ENCODE measurements at regions not wholly inside any gene's neighbourhood (a gene's known extent, or its start where the extent isn't known, plus 50 kb on each side); places are given as distances from the start of the nearest gene placed in this dataset.

GRCh38 chr6:93940381-93940780, 521.0 kb upstream of the EPHA7 start:
- H3K27ac ChIP-seq, result no peak overlapping the region
- H3K36me3 ChIP-seq, result no peaks in the 10 kb centered on the region
- H3K4me3 ChIP-seq, result no peak overlapping the region
- no peak for DNase-seq (ENCODE audit: low spot score in 2 of 2)
- H3K4me1 ChIP-seq, result no peaks in the 10 kb centered on the region
- WGBS, 2 donors, result 55 to 63% methylated on average over 2 of the region's 2 CpGs
- no peaks in the 10 kb centered on the region for H3K9me3 ChIP-seq
- TF ChIP-seq POLR2A (IDR thresholded peaks at IDR 0.05), result no peak
- no peak for TF ChIP-seq CTCF (IDR thresholded peaks at IDR 0.05)
- TF ChIP-seq EP300 (IDR thresholded peaks at IDR 0.05), result no peak
- H3K27me3 ChIP-seq, result no peaks in the 10 kb centered on the region

- WGBS, 2 donors, result 64 to 90% methylated on average over 2 of the region's 2 CpGs
- no peaks in the 10 kb centered on the region for H3K9me3 ChIP-seq
- no peak overlapping the region for H3K27ac ChIP-seq
- H3K27me3 ChIP-seq, result no peaks in the 10 kb centered on the region
- H3K36me3 ChIP-seq, result no peaks in the 10 kb centered on the region
- no peak for DNase-seq (ENCODE audit: low spot score in 2 of 2)
- no peak overlapping the region for H3K4me3 ChIP-seq
- TF ChIP-seq CTCF (IDR thresholded peaks at IDR 0.05), result no peak
- no peaks in the 10 kb centered on the region for H3K4me1 ChIP-seq
Measured at GRCh38 chr6:93932175-93932574, 512.8 kb upstream of the EPHA7 start.

- Histone ChIP-seq H3K9me3 (no peaks in the 10 kb centered on the region), H3K36me3 (no peaks in the 10 kb centered on the region), H3K27ac (no peak overlapping the region), H3K4me1 (no peaks in the 10 kb centered on the region), H3K27me3 (no peaks in the 10 kb centered on the region), H3K4me3 (no peak overlapping the region)
- no peak for DNase-seq (ENCODE audit: low spot score in 2 of 2)
- TF ChIP-seq POLR2A (IDR thresholded peaks at IDR 0.05) (no peak), CTCF (IDR thresholded peaks at IDR 0.05) (no peak)
- 91 to 97% methylated on average over 5 of the region's 5 CpGs for WGBS, 2 donors
Measured at GRCh38 chr6:93927731-93928130, 508.4 kb upstream of the EPHA7 start.

GRCh38 chr6:93919365-93919764, 500.0 kb upstream of the EPHA7 start:
- Histone ChIP-seq H3K4me3 (no peak overlapping the region), H3K36me3 (no peaks in the 10 kb centered on the region), H3K27me3 (no peaks in the 10 kb centered on the region), H3K9me3 (no peaks in the 10 kb centered on the region), H3K4me1 (no peaks in the 10 kb centered on the region), H3K27ac (no peak overlapping the region)
- no peak for DNase-seq (ENCODE audit: low spot score in 2 of 2)
- TF ChIP-seq POLR2A (IDR thresholded peaks at IDR 0.05) (no peak), CTCF (IDR thresholded peaks at IDR 0.05) (no peak), EP300 (IDR thresholded peaks at IDR 0.05) (no peak)
- WGBS, 2 donors, result 92 to 97% methylated on average over 1 of the region's 1 CpG

- no peak overlapping the region for H3K4me3 ChIP-seq
- no peak for TF ChIP-seq CTCF (IDR thresholded peaks at IDR 0.05)
- no peak for DNase-seq (ENCODE audit: low spot score in 2 of 2)
Measured at GRCh38 chr6:93918258-93918657, 498.9 kb upstream of the EPHA7 start.

More at GRCh38 chr6:93918258-93918657, 498.9 kb upstream of the EPHA7 start:
- Histone ChIP-seq H3K27me3 (no peaks in the 10 kb centered on the region), H3K36me3 (no peaks in the 10 kb centered on the region), H3K4me1 (no peaks in the 10 kb centered on the region), H3K27ac (no peak overlapping the region), H3K9me3 (no peaks in the 10 kb centered on the region)
- 88 to 97% methylated on average over 3 of the region's 3 CpGs for WGBS, 2 donors

Measured in tibial nerve (tissue), 4 donors.